HG03196 (cell line): ENCODE measurements at regions not wholly inside any gene's neighbourhood (a gene's known extent, or its start where the extent isn't known, plus 50 kb on each side); places are given as distances from the start of the nearest gene placed in this dataset.
"Not testable (repeated sequence)": the region's sequence is repeated elsewhere in the genome, so short reads cannot be mapped to it uniquely, and the experiment has no call there.

ENCODE experiments used
- ATAC-seq: cut with Tn5 transposase; IDR thresholded peaks from one replicate; pipeline ENCODE4 v1.9.1; 2021; ENCODE audit not compliant: unreplicated experiment

DNA sequence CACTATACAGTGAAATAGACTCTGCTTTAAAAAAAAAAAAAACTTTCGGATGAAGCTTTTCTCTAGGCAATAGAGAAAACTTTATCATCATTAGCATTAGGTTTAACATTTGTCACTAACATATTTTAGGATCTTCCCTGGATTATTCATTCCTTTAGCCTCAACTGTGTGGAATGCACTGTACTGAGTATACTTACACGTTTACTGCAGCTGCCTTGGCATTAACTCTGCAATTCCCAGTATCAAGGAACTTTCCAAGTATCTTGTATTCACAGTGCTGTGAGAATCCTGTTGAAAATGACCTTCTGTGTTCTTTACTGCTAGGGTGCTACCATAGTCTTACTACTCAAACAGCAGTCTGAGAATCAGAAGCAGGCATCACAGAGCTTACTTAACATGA lies 328.2 kb upstream of the COL3A1 start:
- no peak for ATAC-seq

DNA sequence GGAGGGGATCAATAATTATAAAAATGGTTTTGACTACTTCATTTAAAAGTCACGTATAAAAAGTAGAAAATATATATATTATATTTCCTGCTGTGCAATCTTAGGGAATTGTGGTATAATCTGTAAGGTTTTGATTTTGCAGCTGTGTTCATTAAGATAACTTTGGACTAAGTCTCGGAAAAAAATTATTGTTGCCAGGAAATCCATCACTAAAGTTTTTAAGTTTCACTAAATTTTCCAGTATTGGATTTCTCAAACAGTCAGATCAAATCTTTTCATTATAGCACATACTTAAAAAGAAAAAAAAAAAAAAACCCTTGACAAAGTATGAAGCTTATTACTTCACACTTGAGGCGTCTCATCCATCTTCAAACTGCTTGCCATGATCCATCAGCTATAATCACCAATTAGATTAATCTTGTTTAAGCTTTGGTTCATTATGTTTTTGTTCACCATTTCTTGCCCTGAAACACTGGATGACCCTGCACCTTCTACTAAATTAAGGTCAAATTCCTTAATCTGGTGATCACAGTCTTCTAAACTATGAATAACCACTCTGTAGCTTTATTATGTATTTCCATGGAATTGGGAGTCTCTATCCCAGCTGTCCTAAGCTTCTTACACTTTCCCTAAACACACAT lies 326.6 kb upstream of the COL3A1 start:
- ATAC-seq, result no peak

DNA sequence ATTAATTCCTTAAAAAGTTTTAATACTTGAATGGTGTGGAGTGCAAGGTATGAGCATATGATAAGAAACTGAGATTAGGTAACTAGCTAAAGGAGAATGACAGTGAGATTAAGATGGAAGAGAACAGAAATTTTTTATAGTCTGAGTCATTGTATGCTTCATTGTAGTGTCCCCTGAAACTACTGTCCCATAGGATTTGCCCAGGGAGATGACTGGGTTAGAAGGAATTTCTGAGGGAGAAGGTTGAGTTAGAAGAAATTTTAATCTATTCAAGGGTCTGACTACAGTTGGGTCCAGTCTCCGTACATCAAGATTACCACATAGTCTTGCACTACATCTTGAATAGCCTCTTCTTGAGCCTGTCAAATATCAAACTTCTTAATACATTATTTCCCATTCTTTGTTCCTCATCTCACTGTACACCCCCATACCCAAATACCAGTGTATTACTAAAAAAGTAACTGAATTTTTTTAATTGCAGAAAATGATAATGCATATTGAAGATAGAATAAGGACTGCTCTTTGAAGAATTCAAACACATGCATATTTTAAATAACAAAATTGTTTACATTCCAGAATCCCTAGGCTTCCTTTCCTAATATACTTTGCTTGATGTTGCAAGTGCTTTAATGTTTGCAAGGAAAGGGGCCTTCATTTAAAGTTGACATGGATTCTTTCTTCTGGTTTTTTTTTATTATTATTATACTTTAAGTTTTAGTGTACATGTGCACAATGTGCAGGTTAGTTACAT lies 314.3 kb upstream of the COL3A1 start:
- ATAC-seq, result no peak

DNA sequence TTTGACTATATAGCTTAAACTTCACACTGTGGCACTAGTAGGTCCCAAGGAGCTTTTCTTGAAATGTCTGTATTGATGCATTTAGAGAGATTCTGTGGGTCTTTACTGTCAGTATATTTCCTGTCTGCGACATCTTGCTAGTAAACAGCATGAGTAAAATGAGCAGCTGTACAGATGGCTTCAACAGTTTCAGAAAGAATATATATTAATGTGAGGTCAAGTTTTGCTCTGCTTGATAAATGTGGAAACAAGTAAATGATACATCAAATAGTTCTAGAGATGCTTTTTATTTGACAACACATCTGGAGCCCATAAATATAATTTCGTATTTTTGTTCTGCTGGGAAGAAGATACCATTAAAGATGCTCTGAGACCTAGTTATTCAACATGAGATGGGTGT lies 310.9 kb upstream of the COL3A1 start:
- ATAC-seq, result no peak

DNA sequence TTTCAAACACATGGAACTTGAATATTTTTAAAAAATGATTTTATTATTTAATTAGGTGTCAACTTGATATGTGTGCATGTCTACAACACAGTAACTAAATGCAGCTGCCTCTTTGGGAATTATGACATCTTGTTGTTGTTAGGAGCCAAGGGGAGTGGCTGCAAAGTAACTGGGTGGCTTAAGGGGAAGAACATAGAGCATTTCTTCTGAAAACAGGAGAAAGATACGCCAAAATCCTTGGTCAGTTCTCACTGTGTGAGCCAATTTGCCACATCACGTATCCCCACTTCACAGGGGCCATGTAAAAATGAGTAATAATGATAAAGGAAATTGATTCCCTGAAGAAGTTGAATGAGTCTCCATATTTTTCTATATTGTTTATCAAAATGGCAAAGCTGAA lies 309.8 kb upstream of the COL3A1 start:
- no peak for ATAC-seq

DNA sequence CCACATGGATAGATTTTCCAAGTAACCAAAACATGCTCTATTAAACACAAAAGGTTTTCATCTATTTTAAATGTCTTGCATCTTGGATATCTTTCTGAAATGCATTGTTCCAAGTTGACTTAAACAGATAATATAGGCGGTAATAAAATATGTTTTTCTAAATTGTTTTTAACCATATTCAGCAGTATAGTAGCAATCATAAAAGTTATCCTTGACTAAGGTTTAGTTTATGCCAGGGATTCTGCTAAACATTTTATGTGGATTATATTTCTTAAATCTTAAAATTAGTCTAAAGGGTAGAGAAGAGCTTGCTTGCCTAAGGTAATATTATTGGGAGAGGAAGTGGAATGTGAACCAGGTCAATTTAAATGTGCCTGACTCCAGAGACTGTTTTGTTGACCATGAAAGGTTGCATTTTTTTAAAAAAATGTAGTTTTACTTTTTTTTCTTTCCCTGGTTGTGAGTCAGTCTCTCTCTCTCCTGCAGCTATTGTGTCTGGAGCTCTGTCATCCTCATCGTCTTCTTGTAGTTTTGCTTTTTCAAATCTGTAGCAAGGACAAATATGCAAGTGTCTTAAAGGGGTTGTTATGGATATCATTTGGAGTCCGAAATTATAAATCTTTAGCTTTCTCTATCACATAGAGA lies 309.1 kb upstream of the COL3A1 start:
- ATAC-seq, result no peak

DNA sequence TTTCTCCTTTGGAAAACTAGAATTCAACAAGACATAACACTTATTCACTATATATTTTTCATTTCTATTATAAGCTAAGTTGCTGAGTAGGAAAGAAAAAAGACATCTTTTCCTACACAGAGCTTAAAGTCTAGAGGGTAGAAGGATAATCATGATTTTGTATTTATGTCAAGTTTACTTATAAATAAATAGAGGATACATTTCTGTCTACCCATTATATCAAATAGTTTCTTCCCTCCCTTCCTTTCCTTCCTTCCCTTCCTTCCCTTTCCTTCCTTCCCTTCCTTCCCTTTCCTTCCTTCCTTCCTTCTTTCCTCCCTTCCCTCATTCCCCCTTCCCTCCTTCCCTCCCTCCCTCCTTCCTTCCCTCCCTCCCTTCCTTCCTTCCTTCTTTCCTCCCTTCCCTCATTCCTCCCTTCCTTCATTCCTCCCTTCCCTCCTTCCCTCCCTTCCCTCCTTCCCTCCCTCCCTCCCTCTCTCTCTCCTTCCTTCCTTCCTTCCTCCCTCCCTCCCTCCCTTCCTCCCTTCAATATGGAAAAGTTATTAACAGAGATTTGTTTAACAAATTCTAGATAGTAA lies 308.4 kb upstream of the COL3A1 start:
- ATAC-seq, result no peak

DNA sequence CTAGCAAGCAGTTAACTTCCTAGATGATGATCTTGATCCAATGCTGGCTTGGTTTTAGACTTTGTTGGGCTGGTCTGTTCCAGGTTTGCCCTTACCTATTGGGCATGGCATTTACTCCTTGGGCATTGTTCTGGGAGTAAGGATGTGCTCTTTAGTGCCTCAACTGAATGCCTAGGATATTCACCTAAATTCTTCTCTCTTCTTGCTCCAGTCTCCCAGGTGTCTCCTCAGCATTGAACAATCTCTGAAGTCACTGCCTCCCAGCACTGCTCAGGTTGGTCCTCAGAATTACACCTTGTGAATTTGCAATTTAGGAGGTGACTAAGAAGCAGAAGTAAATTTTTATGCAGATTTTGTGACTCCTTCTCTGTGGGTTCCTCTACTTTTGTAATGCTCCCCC lies 307.7 kb upstream of the COL3A1 start:
- no peak for ATAC-seq

DNA sequence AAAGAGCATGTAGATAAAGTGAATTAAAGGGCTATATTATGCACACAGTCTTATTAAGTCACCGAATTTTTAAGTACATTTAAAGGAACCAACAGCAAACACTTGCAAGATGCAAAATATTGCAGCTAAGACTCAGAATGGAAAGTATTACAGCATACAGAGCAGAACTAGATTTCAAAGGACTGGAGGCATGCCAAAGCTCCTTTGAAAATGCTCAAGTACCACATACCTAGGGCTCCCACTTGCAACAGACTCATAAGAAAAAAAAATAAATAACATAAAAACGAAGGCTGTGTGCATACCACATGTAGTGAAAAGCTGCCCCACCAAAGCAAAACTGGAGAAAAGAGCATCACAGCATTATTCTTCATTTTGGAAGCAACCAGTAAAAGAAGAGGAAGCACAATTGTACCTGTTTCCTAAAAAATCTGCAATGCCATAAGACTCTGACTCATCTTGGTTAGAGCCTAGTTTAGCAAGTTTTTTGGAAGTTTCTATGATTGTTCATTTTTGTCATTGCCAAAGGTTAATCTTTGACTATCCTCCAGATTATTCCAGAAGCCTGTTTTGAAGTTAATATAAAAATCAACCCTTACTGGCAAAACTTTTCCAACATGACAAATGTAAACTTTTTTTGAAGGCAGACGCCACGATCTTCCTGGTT lies 306.0 kb upstream of the COL3A1 start:
- ATAC-seq, result no peak

DNA sequence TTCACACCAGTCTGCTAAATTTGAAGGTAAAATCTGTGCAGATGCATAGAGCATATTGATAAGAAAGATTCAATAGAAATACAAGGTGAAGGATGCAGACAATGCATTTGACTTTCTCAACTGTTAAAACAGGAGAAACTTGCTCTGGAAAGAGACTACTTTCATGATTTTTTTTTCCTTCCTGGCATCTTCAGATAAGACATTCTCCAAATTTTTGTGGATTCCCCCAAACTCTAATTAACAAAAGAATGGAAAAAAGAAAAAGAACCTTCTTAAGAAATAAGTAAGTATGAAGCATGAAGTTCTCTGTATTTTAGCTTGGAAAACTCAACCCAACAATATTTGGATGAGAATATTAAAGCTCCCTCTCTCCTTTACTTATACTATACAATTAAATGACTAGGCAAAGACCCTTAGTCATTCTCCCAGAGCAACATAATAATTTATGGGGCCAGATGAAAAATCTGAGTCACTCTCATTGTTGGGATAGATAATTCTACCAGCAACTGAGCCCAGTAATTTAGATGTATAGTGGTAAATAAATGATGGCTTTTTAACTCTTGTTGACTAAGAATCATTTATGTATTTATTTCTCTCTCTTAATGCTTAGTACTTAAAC lies 298.7 kb upstream of the COL3A1 start:
- no peak for ATAC-seq

DNA sequence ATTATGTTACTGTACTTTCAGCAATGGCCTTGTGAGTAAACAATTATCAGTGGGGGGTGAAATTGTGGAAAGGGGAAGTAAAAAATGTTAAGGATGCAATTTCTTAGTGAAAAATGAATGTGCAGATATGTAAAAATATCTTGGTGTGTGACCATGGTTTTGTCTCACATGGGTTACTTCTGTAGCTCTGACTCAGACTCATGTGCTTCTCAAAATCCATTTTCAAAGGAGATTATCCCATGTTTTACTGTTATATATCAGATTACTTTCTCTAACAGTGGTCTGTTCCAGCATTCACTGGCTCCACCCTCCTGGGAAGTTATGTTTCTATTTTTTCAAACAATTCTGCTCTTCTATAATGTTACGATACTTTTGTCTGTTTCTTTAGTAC lies 298.2 kb upstream of the COL3A1 start:
- ATAC-seq, result no peak

DNA sequence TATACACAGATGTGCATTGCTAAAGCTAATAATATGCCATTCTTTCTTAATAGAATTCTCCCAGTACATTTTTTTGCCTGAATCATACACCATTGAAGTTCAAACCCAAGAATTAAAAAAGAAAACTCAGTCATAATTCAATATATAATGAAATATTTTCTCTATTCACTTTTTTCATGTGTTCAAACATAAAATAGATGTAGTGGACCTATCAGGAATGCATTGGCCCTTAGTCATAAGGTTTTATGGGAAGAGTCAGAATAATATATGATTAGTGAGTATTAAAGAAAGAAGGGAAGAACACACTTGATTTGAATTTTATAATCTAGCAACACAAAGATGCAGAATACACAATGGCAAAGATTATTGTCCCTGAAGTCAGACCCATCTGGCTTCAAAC lies 297.0 kb upstream of the COL3A1 start:
- no peak for ATAC-seq

DNA sequence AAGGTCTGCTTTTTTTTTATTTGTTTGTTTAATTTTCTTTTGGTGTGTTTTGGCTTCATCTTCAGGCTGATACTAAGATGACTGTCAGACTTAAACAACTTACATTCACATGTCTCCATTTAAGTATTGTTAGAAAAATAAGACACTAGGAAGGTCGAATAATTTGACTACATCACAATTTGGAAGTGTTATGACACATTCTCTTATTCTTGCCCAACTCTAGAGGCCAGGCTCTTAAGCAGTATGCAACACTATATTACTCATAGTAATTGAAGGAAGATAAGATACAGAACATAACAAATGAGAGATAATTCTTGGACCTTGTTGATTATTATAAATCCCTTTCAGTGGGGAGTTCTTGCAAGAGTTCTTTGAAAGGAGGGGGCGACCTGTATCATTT lies 295.3 kb upstream of the COL3A1 start:
- no peak for ATAC-seq

DNA sequence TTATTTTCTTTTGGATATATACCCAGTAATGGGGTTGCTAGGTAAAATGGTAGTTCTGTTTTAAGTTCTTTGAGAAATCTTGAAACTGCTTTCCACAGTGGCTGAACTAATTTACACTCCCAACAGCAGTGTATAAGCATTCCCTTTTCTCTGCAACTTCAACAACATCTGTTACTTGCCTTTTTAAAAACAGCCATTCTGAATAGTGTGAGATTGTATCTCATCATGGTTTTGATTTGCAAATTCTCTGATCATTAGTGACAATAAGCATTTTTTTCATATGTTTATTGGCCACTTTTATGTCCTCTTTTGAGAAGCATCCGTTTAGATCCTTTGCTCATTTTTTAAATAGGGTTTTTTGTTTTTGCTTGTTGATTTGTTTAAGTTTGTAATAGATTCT lies 291.3 kb upstream of the COL3A1 start:
- ATAC-seq, result no peak

DNA sequence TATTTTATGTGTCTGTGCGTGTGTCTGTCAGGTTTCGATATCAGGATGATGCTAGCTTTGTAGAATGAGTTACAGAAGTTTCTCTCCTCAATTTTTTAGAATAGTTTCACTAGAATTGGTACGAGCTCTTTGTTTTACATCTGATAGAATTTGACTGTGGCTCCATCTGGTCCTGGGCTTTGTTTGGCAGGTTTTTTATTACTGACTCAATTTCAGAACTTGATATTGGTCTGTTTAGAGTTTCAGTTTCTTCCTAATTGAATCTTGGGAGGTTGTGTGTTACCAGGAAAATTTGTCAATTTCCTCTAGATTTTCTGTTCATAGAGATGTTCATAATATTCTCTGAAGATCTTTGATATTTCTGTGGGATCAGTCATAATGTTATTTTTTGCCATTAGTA lies 289.4 kb upstream of the COL3A1 start:
- no peak for ATAC-seq

DNA sequence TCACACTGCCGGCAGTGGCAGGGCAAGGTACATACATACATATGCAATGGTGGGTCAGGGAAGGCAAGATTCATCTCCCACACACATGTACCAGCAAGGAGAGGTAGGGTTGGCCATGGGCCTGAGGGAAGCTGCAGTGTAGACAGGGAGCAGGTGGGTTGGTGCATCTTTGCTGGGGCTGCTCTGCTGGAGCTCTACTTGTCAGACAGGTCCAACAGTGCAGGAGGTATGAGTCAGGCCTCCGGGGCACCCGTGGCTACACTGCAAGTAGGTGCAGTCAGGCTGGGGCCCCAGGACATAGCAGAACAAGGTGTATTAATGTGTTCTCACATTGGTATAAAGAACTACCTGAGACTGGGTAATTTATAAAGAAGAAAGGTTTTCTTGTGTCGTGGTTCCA lies 281.1 kb upstream of the COL3A1 start:
- no peak for ATAC-seq

DNA sequence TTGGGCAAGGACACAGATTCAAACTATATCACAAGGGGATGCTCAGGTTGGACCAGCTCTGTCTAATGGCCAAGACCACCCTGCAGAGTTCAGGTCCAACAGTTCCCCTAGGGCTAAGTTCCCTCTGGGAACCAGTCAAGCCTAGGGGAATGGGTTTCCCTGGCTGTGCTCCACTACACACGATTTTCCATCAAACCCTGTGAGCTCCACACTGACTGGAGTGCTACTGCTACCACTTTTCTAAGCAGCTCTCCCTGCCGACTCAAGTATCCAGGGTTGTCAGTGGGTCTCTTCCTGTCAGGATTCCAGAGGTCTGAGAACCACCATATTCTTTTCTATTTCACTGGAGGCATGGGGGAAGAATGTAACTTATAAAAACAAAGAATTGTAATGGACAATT lies 280.4 kb upstream of the COL3A1 start:
- ATAC-seq, result no peak

DNA sequence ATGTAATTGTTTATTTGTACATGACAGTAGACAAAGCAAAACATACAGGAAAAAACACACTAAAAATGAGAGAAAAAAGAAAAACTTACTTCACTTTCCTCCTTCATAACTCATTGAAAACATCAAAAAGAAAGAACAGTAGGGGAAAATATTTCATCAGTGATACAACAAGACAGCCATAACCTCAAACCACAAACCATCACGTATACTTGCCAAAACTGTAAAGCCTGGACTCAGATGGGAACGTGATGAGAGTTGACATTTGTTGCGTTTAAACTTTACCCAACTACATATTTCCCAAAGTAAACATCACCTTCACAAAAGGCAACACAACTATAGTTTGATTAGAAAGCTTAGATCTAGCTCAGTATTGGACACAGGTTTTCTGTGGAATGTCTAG lies 278.2 kb upstream of the COL3A1 start:
- ATAC-seq, result no peak

DNA sequence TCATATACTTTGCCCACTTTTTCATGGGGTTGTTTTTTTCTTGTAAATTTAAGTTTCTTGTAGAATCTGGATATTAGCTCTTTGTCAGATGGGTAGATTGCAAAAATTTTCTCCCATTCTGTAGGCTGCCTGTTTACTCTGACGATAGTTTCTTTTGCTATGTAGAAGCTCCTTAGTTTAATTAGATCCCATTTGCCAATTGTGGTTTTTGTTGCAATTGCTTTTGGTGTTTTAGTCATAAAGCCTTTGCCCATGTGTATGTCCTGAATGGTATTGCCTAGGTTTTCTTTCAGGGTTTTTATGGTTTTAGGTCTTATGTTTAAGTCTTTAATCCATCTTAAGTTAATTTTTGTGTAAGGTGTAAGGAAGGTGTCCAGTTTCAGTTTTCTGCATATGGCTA lies 276.0 kb upstream of the COL3A1 start:
- not testable (repeated sequence) for ATAC-seq

DNA sequence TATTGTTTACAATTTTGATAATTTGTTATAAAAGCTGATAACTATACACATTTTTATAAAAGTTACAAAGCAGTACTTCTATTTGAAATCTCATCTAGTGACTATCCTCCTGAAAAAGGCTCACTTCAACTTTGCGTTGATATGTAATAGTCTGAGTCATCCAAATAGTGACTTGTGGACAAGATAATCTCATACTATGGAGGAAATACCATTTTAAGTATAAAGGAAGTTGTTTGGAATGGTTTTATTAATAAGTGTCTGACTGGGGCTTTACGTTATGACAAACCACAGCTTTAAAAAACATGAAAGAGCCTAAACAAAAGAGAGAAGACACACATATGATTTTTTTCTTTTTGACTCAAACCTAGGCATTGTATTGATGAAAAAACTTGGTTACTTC lies 272.3 kb upstream of the COL3A1 start:
- ATAC-seq, result peak; percentile 76

DNA sequence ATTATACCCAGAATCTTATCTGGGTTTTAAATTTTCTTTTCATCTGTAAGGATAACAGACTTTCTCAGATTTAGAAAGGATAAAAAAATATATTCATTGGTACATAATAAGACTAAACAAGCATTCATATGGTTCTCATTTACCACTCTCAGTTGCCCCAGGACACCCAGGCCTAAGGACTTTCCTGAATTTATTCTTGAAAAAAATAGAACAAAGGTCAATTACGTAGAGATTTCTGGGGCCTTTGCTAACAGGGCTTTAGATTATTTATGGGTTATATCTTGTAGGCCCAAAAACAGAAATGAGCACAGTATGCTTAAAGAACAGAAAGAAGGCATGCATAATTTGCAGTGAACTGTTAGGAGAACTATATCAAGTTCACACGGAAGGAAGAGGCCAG lies 269.0 kb upstream of the COL3A1 start:
- ATAC-seq, result no peak
